Testis (tissue), 2 donors: ENCODE measurements at regions not wholly inside any gene's neighbourhood (a gene's known extent, or its start where the extent isn't known, plus 50 kb on each side); places are given as distances from the start of the nearest gene placed in this dataset.

Source experiments
- CTCF ChIP-seq, 3 experiments: fragments of 450-650 bp in 2 of 3; fragments of 200-600 bp in 1 of 3; sonication (generic) in 1 of 3; IDR thresholded peaks; one replicate each; pipeline ENCODE4 v1.5.1; 2016 to 2019; ENCODE audit warnings: antibody characterized with exemption in 3 of 3, mild to moderate bottlenecking in 2 of 3, moderate library complexity in 1 of 3
- POLR2A ChIP-seq: fragments of 450-650 bp; IDR thresholded peaks from one replicate; pipeline ENCODE4 v1.6.1; 2017; ENCODE audit warnings: antibody characterized with exemption, mild to moderate bottlenecking, moderate library complexity

GRCh38 chr12:115467531-115467930 is 783.6 kb upstream of the TBX3 start:
- TF ChIP-seq CTCF (IDR thresholded peaks at IDR 0.05), result no peak
- no peak for TF ChIP-seq POLR2A
